ENCODE measurements at regions not wholly inside any gene's neighbourhood (a gene's known extent, or its start where the extent isn't known, plus 50 kb on each side); places are given as distances from the start of the nearest gene placed in this dataset.

GRCh38 chr15:38894243-38894948 lies 329.8 kb upstream of the RASGRP1 start:
- TF ChIP-seq CTCF (IDR thresholded peaks at IDR 0.05; ENCODE audit: low read depth, low read length, poor library complexity, severe bottlenecking) = no peak
- no peak for TF ChIP-seq EZH2phosphoT487 (IDR thresholded peaks at IDR 0.05; ENCODE audit: borderline replicate concordance, low read length)
